Kidney tubule cell (primary cell): ENCODE measurements at regions not wholly inside any gene's neighbourhood (a gene's known extent, or its start where the extent isn't known, plus 50 kb on each side); places are given as distances from the start of the nearest gene placed in this dataset.

ENCODE experiments used
- DNase-seq: peaks from one replicate; pipeline ENCODE4 v3.0.0-alpha.2; 2018; ENCODE audit warnings: low spot score

GRCh38 chr20:9981829-9982228, 53.0 kb upstream of the ANKEF1 start:
- no peak for DNase-seq

DNA sequence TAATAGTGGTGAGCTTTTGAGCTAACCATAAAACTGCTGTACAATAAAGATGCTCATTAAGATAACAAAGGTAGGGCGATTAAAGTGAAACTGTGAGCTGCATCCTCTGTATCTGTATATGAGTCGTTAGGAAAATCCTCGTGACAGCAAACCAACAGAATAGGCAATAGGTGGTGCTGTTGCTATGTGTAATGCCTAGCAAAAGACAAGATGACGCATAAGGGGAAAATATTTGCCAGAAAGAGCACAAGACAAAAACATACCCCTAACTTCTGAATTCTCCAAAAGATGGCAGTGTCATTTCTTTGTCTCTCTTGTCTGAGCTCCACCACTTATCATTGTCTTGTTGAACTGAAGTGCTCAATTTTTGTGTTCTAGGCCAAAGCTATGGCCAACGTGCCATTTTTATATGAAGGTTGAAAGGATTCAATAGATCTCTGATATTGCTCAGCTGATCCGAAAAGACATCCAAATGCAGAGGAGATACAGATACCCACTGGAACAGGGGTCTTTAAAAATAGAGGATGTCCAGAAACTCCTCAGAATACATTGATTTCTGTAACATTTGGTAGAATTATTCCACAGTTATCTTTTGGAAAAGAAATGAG, 56.3 kb upstream of the ANKEF1 start:
- DNase-seq, result peak; percentile 76

- no peak for DNase-seq
These were observed 57.2 kb upstream of the ANKEF1 start for GRCh38 chr20:9977629-9978028.

DNA sequence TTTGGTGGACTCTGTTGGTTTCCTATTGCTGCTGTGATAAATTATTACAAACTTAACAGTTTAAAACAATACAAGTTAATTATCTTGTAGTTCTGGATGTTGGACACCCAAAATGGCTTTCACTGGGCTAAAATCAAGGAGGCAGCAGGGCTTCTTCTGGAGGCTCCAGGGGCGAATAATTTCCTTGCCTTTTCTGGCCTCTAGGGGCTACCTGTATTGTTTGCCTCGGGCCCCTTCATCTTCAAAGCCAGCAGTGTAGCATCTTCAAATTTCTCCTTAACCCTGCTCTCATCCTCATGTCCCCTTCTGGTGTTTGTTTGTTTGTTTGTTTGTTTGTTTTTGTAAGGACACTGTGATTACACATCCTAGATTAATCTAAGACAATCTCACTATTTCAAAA, 60.5 kb upstream of the ANKEF1 start:
- DNase-seq, result no peak

DNA sequence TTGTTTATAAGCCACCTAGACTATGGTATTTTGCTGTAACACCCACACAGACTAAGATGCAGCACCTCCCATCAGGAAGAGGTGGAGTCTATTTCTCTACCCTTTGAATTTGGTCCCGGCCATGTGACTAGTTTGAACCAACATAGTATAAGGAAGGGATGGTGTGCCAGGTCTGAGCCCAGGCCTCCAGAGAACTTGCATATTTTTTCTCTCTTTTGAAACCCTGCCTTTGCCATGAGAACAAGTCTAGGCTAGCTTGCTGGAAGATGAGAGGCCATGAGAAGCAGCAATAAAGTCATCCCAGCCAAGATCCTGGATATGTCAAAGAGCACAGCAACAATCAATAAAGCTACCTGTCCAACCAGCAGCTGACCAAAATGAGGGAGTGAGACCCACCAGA, 63.0 kb upstream of the ANKEF1 start:
- DNase-seq, result no peak

DNA sequence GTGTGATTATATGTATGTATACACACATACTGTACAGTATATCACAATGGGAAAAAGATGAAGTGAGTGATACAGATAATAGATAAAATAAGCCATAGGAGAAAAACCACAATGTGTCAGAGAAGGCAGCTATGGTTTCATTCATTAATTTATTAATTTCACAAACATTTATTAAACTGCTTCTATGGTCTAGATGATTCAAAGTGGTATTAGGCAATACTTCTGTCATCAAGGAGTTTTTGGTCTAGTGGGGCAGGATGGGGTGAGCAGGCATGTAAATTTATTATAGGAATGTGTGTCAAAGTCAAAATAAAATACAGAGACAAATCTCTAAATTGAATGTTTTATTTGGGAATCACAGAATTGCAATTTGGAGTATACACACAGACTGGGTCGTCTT, 65.2 kb upstream of the ANKEF1 start:
- no peak for DNase-seq

- DNase-seq, result no peak
These were observed 66.8 kb upstream of the ANKEF1 start for GRCh38 chr20:9968015-9968414.

DNA sequence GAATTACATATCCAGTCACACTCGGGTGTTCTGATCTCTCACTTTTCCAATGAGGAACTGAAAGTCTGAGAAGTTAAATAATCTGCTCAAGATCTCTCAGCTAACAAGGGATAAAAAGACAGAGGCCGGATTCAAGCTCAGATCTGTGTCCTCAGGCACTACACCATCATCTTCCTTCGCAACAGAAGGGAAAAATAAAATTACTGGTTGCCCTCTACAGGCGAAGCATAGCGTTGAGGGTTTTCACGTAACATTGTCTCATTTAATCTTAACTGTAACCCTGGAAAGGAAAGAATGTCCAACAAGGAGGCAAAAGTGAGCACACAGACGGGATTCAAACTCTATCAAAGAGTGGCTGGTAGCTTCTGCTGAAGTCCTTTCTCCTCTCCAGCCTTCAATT, 67.8 kb upstream of the ANKEF1 start:
- DNase-seq, result no peak

DNA sequence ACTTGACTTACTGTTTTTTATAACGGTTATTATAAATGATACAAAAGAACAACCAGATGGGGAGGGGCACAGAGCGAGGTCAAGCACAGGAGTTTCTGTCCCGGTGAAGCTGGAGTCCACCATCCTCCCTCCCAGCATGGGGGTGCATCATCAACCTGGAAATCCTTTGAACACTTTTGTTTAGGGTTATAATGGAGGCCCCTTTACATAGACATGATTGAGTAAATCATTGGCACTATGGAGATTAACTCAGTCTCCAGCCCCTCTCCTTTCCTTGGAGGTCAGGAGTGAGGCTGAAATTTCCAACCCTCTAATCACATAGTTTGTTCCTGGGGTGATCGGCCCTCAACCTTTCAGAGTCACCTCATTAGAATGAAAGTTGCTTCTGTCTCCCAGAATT, 71.8 kb upstream of the ANKEF1 start:
- no peak for DNase-seq

- no peak for DNase-seq
These were observed 76.1 kb upstream of the ANKEF1 start for GRCh38 chr20:9958693-9959092.

DNA sequence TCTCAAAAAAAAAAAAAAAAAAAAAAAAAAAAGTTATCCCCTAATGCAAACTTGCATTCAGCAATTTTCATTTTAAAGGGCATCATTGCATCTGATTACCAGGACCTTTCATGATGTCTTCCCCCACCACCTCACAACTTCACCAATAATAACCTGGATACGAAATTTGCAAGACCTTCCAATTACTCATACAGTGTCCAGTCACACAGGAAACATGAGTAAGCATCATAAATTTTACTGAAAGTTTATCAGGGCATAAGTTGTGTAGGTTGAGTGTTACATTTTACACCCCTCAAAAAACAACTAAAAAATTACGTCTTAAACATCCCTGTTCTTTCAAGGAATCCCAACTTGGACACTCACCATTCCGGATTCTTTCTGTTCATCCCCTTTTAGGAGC, 79.1 kb upstream of the ANKEF1 start:
- DNase-seq, result peak; percentile 33

- no peak for DNase-seq
These were observed 85.2 kb upstream of the ANKEF1 start for GRCh38 chr20:9949563-9949962.

DNA sequence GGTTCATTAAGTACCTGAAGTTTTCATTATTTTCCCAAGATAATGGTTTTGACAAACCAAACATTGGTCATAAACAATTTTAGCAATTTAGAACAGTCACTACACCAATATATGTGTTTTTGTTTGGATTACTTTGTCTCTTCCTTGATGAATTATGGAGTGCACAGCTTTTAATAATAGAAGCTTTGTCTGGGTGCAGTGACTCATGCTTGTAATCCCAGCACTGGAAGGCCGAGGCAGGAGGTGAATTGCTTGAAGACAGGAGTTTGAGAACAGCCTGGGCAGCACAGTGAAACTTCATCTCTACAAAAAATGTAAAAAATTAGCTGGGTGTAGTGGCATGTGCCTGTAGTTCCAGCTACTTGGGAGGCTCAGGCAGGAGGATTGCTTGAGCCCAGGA, 89.4 kb upstream of the ANKEF1 start:
- peak; percentile 53 for DNase-seq

- DNase-seq, result no peak
These were observed 92.1 kb upstream of the ANKEF1 start for GRCh38 chr20:9942736-9943135.

- DNase-seq, result no peak
These were observed 94.5 kb upstream of the ANKEF1 start for GRCh38 chr20:9940329-9940728.

- no peak for DNase-seq
These were observed 95.6 kb upstream of the ANKEF1 start for GRCh38 chr20:9939231-9939630.

GRCh38 chr20:9935285-9935684, 96.4 kb upstream of the PAK5 start:
- no peak for DNase-seq

- no peak for DNase-seq
These were observed 91.3 kb upstream of the PAK5 start for GRCh38 chr20:9930142-9930541.

GRCh38 chr20:9928955-9929354, 90.1 kb upstream of the PAK5 start:
- no peak for DNase-seq

DNA sequence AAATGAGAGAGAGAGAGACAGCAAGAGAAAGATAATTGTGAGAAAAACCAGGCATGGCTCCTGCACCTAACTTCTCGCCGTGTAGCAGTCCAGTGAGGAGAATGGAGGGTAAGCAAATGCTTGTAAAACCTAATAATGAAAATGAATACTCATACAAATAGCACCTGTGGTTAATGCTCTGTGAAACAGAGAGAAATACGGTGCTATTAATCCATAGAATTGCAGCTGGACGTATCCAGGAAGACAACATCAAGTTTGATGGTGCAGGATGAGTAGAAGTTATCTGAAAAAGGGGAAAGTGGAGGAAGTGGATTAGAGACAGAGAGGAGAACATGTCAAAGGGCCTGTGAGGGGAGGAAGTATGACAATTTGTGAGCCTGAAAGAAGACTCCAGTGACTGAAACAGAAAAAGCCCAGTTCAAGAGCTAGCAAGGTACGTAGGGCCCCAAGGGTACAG, 89.4 kb upstream of the PAK5 start:
- no peak for DNase-seq

GRCh38 chr20:9927224-9927623, 88.3 kb upstream of the PAK5 start:
- no peak for DNase-seq

DNA sequence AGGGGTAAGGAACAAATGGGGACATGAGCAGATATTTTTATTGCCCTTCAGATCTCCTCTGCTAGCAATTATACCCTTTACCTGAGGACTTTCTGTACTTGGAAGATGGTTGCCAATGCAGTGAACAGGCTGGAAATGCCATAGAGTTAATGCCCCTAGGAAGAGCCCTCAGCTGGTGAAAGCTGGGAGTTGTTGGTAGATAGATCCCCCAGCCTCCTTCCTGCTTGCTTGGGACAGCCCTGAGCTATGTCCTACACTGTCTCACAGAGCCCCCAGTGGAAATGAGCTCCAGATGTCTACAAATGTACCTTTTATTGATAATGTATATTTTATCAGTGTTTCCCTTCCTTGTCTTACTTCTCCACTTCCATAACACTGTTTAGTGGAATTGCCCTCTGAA, 87.6 kb upstream of the PAK5 start:
- DNase-seq, result no peak

GRCh38 chr20:9926007-9926406, 87.1 kb upstream of the PAK5 start:
- no peak for DNase-seq

DNA sequence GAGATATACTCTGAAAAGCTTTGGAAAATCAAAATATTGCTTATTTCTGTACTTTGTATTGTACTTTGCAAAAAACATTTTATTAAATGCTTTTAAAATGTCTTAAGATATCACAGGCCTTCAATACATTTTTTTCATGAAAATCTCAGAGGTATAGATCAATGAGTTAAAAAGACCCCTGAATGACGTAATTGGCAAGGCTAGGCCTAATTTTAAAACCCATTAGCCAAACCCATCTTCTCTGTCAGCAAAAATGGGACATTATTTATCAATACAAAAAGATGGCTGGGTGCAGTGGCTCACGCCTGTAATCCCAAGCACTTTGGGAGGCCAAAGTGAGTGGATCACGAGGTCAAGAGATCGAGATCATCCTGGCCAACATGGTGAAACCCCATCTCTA, 84.8 kb upstream of the PAK5 start:
- DNase-seq, result no peak

GRCh38 chr20:9920866-9921265, 82.0 kb upstream of the PAK5 start:
- DNase-seq, result no peak
